HG03342 (cell line): ENCODE measurements at regions not wholly inside any gene's neighbourhood (a gene's known extent, or its start where the extent isn't known, plus 50 kb on each side); places are given as distances from the start of the nearest gene placed in this dataset.
"Not testable (repeated sequence)": the region's sequence is repeated elsewhere in the genome, so short reads cannot be mapped to it uniquely, and the experiment has no call there.

Experiments used
- ATAC-seq: cut with Tn5 transposase; IDR thresholded peaks from one replicate; pipeline ENCODE4 v1.9.1; 2021; ENCODE audit warnings: mild to moderate bottlenecking, moderate library complexity; ENCODE audit not compliant: unreplicated experiment

GRCh38 chr4:123599061-123599919, 202.7 kb downstream of the SPRY1 start:
- ATAC-seq = peak; percentile 10

- peak; percentile 100 for ATAC-seq
Observed at GRCh38 chr4:123599920-123600810, 203.6 kb downstream of the SPRY1 start.

GRCh38 chr4:123600987-123601904, 204.7 kb downstream of the SPRY1 start:
- no peak for ATAC-seq

GRCh38 chr4:123602007-123602406, 205.4 kb downstream of the SPRY1 start:
- no peak for ATAC-seq

- ATAC-seq = no peak
Observed at GRCh38 chr4:123603165-123603564, 206.6 kb downstream of the SPRY1 start.

- ATAC-seq = not testable (repeated sequence)
Observed at GRCh38 chr4:123605797-123606196, 209.2 kb downstream of the SPRY1 start.

GRCh38 chr4:123606336-123606735, 209.7 kb downstream of the SPRY1 start:
- no peak for ATAC-seq

- ATAC-seq = peak; percentile 70
Observed at GRCh38 chr4:123606946-123607542, 210.4 kb downstream of the SPRY1 start.

GRCh38 chr4:123609829-123610228, 213.2 kb downstream of the SPRY1 start:
- no peak for ATAC-seq

GRCh38 chr4:123613586-123614344, 217.2 kb downstream of the SPRY1 start:
- no peak for ATAC-seq

GRCh38 chr4:123615901-123616300, 219.3 kb downstream of the SPRY1 start:
- ATAC-seq = no peak

- peak; percentile 73 for ATAC-seq
Observed at GRCh38 chr4:123616951-123617461, 220.4 kb downstream of the SPRY1 start.

GRCh38 chr4:123617791-123618190, 221.2 kb downstream of the SPRY1 start:
- ATAC-seq = no peak

- no peak for ATAC-seq
Observed at GRCh38 chr4:123618606-123619005, 222.0 kb downstream of the SPRY1 start.

- no peak for ATAC-seq
Observed at GRCh38 chr4:123619326-123619725, 222.7 kb downstream of the SPRY1 start.

GRCh38 chr4:123619895-123620294, 223.3 kb downstream of the SPRY1 start:
- no peak for ATAC-seq

GRCh38 chr4:123621072-123621705, 224.6 kb downstream of the SPRY1 start:
- ATAC-seq = no peak

- no peak for ATAC-seq
Observed at GRCh38 chr4:123622572-123622971, 226.0 kb downstream of the SPRY1 start.

GRCh38 chr4:123623611-123624010, 227.0 kb downstream of the SPRY1 start:
- no peak for ATAC-seq
